ENCODE measurements at regions not wholly inside any gene's neighbourhood (a gene's known extent, or its start where the extent isn't known, plus 50 kb on each side); places are given as distances from the start of the nearest gene placed in this dataset.

- TF ChIP-seq POLR2A (IDR thresholded peaks at IDR 0.05): no peak
- TF ChIP-seq CTCF (IDR thresholded peaks at IDR 0.05): no peak
- TF ChIP-seq POLR2AphosphoS5 (IDR thresholded peaks at IDR 0.05): no peak
These were observed 120.2 kb upstream of the CRIM1 start for GRCh38 chr2:36235426-36235825.

Measured in prostate gland (tissue), 2 donors.